ENCODE measurements at regions not wholly inside any gene's neighbourhood (a gene's known extent, or its start where the extent isn't known, plus 50 kb on each side); places are given as distances from the start of the nearest gene placed in this dataset.
"Not testable (repeated sequence)": the region's sequence is repeated elsewhere in the genome, so short reads cannot be mapped to it uniquely, and the experiment has no call there.

GRCh38 chr1:101492144-101492543 is 255.3 kb downstream of the S1PR1 start:
- DNase-seq: not testable (repeated sequence)

- not testable (repeated sequence) for DNase-seq
Observed at GRCh38 chr1:101493920-101494319, 257.1 kb downstream of the S1PR1 start.

GRCh38 chr1:101496109-101496508 is 259.3 kb downstream of the S1PR1 start:
- no peak for DNase-seq

- no peak for DNase-seq
Observed at GRCh38 chr1:101497881-101498559, 261.2 kb downstream of the S1PR1 start.

GRCh38 chr1:101504106-101504505 is 267.3 kb downstream of the S1PR1 start:
- not testable (repeated sequence) for DNase-seq

- not testable (repeated sequence) for DNase-seq
Observed at GRCh38 chr1:101505240-101505639, 268.4 kb downstream of the S1PR1 start.

GRCh38 chr1:101506541-101507164 is 269.8 kb downstream of the S1PR1 start:
- no peak for DNase-seq

GRCh38 chr1:101507547-101507971 is 270.7 kb downstream of the S1PR1 start:
- no peak for DNase-seq

GRCh38 chr1:101508913-101509312 is 272.1 kb downstream of the S1PR1 start:
- DNase-seq: no peak

- DNase-seq: no peak
Observed at GRCh38 chr1:101509370-101509769, 272.6 kb downstream of the S1PR1 start.

- DNase-seq: no peak
Observed at GRCh38 chr1:101511202-101511891, 274.5 kb downstream of the S1PR1 start.

GRCh38 chr1:101520302-101520701 is 283.5 kb downstream of the S1PR1 start:
- DNase-seq: no peak

- DNase-seq: no peak
Observed at GRCh38 chr1:101522486-101522885, 285.7 kb downstream of the S1PR1 start.

- DNase-seq: no peak
Observed at GRCh38 chr1:101526813-101527212, 290.0 kb downstream of the S1PR1 start.

GRCh38 chr1:101532377-101532776 is 295.6 kb downstream of the S1PR1 start:
- no peak for DNase-seq

GRCh38 chr1:101540161-101540560 is 303.3 kb downstream of the S1PR1 start:
- no peak for DNase-seq

GRCh38 chr1:101546885-101547284 is 310.1 kb downstream of the S1PR1 start:
- no peak for DNase-seq

GRCh38 chr1:101547357-101547756 is 310.5 kb downstream of the S1PR1 start:
- DNase-seq: no peak

GRCh38 chr1:101548376-101548775 is 311.6 kb downstream of the S1PR1 start:
- DNase-seq: no peak

- DNase-seq: no peak
Observed at GRCh38 chr1:101550581-101550980, 313.8 kb downstream of the S1PR1 start.

GRCh38 chr1:101566883-101567538 is 330.2 kb downstream of the S1PR1 start:
- no peak for DNase-seq

GRCh38 chr1:101567582-101568189 is 330.9 kb downstream of the S1PR1 start:
- DNase-seq: no peak

GRCh38 chr1:101587741-101588140 is 350.9 kb downstream of the S1PR1 start:
- no peak for DNase-seq
